ENCODE measurements at regions not wholly inside any gene's neighbourhood (a gene's known extent, or its start where the extent isn't known, plus 50 kb on each side); places are given as distances from the start of the nearest gene placed in this dataset.
"Not testable (repeated sequence)": the region's sequence is repeated elsewhere in the genome, so short reads cannot be mapped to it uniquely, and the experiment has no call there.

DNA sequence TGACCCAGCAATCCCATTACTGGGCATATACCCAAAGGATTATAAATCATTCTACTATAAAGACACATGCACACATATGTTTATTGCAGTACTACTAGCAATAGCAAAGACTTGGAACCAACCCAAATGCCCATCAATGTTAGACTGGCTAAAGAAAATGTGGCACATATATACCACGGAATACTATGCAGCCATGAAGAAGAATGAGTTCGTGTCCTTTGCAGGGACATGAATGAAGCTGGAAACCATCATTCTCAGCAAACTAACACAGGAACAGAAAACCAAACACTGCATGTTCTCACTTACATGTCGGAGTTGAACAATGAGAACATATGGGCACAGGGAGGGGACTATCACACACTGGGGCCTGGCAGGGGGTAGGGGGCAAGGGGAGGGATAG lies 183.0 kb downstream of the HACE1 start:
- not testable (repeated sequence) for H3K4me1 ChIP-seq; H3K27ac ChIP-seq; H3K27me3 ChIP-seq; DNase-seq (ENCODE audit: low spot score in 2 of 2); H3K9me3 ChIP-seq; H3K4me3 ChIP-seq; H3K36me3 ChIP-seq
- WGBS = 92% methylated on average over 3 of the region's 3 CpGs

DNA sequence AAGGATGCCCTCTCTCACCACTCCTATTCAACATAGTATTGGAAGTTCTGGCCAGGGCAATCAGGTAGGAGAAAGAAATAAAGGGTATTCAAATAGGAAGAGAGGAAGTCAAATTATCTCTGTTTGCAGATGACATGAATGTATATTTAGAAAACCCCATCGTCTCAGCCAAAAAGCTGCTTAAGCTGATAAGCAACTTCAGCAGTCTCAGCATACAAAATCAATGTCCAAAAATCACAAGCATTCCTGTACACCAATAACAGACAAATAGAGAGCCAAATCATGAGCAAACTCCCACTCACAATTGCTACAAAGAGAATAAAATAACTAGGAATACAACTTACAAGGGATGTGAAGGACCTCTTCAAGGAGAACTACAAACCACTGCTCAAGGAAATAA lies 184.6 kb downstream of the HACE1 start:
- H3K27ac ChIP-seq; H3K4me1 ChIP-seq; H3K27me3 ChIP-seq; H3K9me3 ChIP-seq; H3K4me3 ChIP-seq; DNase-seq (ENCODE audit: low spot score in 2 of 2); H3K36me3 ChIP-seq: not testable (repeated sequence)
- WGBS = 75% methylated on average over 1 of the region's 1 CpG

DNA sequence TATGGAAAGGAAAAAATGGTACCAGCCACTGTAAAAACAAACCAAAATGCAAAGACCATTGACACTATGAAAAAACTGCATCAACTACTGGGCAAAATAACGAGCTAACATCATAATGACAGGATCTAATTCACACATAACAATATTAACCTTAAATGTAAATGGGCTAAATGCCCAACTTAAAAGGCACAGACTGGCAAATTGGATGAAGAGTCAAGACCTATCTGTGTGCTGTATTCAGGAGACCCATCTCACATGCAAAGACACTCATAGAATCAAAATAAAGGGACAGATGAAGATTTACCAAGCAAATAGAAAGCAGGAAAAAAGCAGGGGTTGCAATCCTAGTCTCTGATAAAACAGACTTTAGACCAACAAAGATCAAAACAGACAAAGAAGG lies 186.6 kb downstream of the HACE1 start:
- H3K27ac ChIP-seq; H3K27me3 ChIP-seq; H3K9me3 ChIP-seq; H3K36me3 ChIP-seq; H3K4me3 ChIP-seq; H3K4me1 ChIP-seq; DNase-seq (ENCODE audit: low spot score in 2 of 2): not testable (repeated sequence)
- 48% methylated on average over 1 of the region's 1 CpG for WGBS

DNA sequence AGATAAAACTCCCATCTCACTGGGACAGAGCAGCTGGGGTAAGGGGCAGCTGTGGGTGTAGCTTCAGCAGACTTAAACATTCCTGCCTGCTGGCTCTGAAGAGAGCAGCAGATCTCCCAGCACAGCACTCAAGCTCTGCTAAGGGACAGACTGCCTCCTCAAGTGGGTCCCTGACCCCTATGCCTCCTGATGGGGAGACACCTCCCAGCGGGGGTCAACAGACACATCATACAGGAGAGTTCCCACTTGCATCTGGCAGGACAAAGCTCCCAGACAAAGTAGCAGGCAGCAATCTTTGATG lies 188.2 kb downstream of the HACE1 start:
- not testable (repeated sequence) for H3K27me3 ChIP-seq; H3K4me3 ChIP-seq; H3K27ac ChIP-seq; DNase-seq (ENCODE audit: low spot score in 2 of 2); H3K4me1 ChIP-seq; H3K36me3 ChIP-seq; H3K9me3 ChIP-seq
- 80% methylated on average over 1 of the region's 1 CpG for WGBS

DNA sequence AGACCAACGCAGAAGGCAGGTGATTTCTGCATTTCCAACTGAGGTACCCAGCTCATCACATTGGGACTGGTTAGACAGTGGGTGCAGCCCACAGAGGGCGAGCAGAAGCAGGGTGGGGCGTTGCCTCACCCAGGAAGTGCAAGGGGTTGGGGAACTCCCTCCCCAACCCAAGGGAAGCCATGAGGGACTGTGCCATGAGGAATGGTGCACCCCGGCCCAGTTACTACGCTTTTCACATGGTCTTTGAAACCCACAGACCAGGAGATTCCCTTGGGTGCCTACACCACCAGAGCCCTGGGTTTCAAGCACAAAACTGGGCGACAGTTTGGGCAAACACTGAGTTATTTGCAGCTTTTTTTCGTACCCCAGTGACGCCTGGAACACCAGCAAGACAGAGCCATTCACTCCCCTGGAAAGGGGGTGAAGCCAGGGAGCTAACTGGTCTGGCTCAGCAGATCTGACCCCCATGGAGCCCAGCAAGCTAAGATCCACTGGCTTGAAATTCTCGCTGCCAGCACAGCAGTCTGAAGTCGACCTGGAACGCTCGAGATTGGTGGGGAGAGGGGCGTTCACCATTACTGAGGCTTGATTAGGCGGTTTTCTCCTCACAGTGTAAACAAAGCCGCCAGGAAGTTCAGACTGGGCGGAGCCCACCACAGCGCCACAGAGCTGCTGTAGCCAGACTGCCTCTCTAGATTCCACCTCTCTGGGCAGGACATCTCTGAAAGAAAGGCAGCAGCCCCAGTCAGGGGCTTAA lies 188.7 kb downstream of the HACE1 start:
- H3K9me3 ChIP-seq; H3K27ac ChIP-seq; DNase-seq (ENCODE audit: low spot score in 2 of 2); H3K27me3 ChIP-seq; H3K36me3 ChIP-seq; H3K4me3 ChIP-seq; H3K4me1 ChIP-seq: not testable (repeated sequence)
- WGBS = 88% methylated on average over 8 of the region's 17 CpGs

DNA sequence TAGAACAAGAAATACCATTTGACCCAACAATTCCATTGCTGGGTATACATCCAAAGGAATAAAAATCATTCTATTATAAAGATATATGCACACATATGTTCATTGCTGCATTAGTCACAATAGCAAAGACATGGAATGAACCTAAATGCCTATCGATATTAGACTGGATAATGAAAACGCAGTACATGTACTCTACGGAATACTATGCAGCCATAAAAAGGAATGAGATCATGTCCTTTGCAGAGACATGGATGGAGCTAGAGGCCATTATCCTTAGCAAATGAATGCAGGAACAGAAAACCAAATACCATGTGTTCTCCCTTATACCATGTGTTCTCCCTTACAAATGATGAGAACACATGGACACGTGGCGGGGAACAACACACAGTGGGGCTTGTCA lies 190.2 kb downstream of the HACE1 start:
- Histone ChIP-seq H3K36me3 (no peaks in the 10 kb centered on the region), H3K9me3 (peaks cover 4% of the 10 kb centered on the region), H3K4me1 (no peaks in the 10 kb centered on the region), H3K27ac (no peak overlapping the region), H3K27me3 (no peaks in the 10 kb centered on the region), H3K4me3 (no peak overlapping the region)
- no peak for DNase-seq (ENCODE audit: low spot score in 2 of 2)
- TF ChIP-seq POLR2A (IDR thresholded peaks at IDR 0.05) (no peak), EP300 (IDR thresholded peaks at IDR 0.05) (no peak), POLR2AphosphoS5 (IDR thresholded peaks at IDR 0.05) (no peak)
- TF ChIP-seq, protein P1, sequence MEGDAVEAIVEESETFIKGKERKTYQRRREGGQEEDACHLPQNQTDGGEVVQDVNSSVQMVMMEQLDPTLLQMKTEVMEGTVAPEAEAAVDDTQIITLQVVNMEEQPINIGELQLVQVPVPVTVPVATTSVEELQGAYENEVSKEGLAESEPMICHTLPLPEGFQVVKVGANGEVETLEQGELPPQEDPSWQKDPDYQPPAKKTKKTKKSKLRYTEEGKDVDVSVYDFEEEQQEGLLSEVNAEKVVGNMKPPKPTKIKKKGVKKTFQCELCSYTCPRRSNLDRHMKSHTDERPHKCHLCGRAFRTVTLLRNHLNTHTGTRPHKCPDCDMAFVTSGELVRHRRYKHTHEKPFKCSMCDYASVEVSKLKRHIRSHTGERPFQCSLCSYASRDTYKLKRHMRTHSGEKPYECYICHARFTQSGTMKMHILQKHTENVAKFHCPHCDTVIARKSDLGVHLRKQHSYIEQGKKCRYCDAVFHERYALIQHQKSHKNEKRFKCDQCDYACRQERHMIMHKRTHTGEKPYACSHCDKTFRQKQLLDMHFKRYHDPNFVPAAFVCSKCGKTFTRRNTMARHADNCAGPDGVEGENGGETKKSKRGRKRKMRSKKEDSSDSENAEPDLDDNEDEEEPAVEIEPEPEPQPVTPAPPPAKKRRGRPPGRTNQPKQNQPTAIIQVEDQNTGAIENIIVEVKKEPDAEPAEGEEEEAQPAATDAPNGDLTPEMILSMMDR (IDR thresholded peaks at IDR 0.05) = no peak
- 97% methylated on average over 5 of the region's 5 CpGs for whole genome bisulfite sequencing

DNA sequence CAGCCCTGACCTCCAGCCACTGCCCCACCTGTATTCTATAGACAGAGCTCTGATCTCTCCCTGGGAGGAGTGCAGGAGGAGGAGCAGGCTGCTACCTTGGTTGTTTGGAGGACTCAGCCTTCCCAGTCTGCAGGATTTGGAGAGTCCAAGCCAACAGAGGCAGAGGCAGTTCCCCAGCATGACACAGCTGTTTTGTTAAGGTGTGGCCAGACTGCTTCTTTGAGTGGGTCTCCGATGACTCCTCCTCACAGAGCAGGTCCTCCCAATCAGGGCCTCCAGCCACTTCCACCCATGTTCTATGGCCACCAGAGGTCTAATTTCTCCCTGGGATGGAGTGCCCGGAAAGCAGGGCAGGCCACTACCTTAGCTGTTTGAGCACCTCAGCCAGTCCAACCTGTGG lies 203.5 kb downstream of the HACE1 start:
- no peak overlapping the region for H3K27ac ChIP-seq
- no peak for TF ChIP-seq EP300 (IDR thresholded peaks at IDR 0.05)
- TF ChIP-seq POLR2A (IDR thresholded peaks at IDR 0.05) = no peak
- TF ChIP-seq, protein P1 (IDR thresholded peaks at IDR 0.05) = no peak
- TF ChIP-seq POLR2AphosphoS5 (IDR thresholded peaks at IDR 0.05) = no peak
- H3K36me3 ChIP-seq = no peaks in the 10 kb centered on the region
- DNase-seq (ENCODE audit: low spot score in 2 of 2) = no peak
- no peak overlapping the region for H3K4me3 ChIP-seq
- WGBS = 100% methylated on average over 2 of the region's 2 CpGs
- no peaks in the 10 kb centered on the region for H3K27me3 ChIP-seq
- no peaks in the 10 kb centered on the region for H3K4me1 ChIP-seq
- peaks cover 7% of the 10 kb centered on the region for H3K9me3 ChIP-seq

DNA sequence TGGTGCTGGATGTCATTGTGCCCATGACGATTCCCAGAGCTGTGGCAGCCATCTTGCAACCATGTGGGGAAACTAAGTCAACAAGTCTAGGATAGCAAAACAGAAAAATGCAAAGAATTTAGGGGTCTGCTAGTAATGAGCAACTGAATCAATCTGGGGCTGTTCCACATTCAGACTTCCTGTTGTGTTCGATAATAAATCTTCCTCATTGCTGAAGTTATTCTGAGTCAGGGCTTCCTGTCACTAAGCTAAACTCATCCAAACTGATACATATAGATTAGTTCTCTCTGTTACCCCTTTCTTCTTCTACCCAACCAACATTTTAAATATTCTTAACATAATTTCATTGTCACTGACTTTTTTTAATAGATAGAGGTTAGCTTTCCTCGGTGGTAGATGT lies 205.9 kb downstream of the HACE1 start:
- TF ChIP-seq, protein P1 (IDR thresholded peaks at IDR 0.05) = no peak
- TF ChIP-seq POLR2A (IDR thresholded peaks at IDR 0.05) = no peak
- TF ChIP-seq POLR2AphosphoS5 (IDR thresholded peaks at IDR 0.05) = no peak
- no peak for TF ChIP-seq EP300 (IDR thresholded peaks at IDR 0.05)
- Histone ChIP-seq H3K9me3 (peaks cover 3% of the 10 kb centered on the region), H3K36me3 (no peaks in the 10 kb centered on the region), H3K27ac (no peak overlapping the region), H3K4me3 (no peak overlapping the region), H3K4me1 (no peaks in the 10 kb centered on the region), H3K27me3 (no peaks in the 10 kb centered on the region)
- 65% methylated on average over 3 of the region's 3 CpGs for WGBS
- no peak for DNase-seq (ENCODE audit: low spot score in 2 of 2)
